BJ (cell line): ENCODE measurements at regions not wholly inside any gene's neighbourhood (a gene's known extent, or its start where the extent isn't known, plus 50 kb on each side); places are given as distances from the start of the nearest gene placed in this dataset.

Source experiments
- CTCF ChIA-PET: fragments of 350-600 bp; formaldehyde crosslinking; extraction: SDS; loops from one replicate; lab custom pipeline; 2021; ENCODE audit warnings: antibody characterized with exemption, inconsistent platforms; lab: Yijun Ruan, JAX
- POLR2A ChIA-PET: fragments of 300-600 bp; sonication (Branson Sonifier 250); formaldehyde crosslinking; extraction: SDS; loops from one replicate; lab custom pipeline; 2021; ENCODE audit warnings: antibody characterized with exemption; lab: Charles Lee
- DNase-seq: peaks from one replicate; pipeline ENCODE4 v3.0.0-alpha.2; 2011; ENCODE audit warnings: low read depth
- H3K27me3 ChIP-seq: 2 replicates; pipeline ENCODE4 v1.6.0; 2011; ENCODE audit warnings: low read length; ENCODE audit not compliant: control insufficient read depth, insufficient read depth
- H3K36me3 ChIP-seq: 2 replicates; pipeline ENCODE4 v1.5.1; 2011; ENCODE audit warnings: low read length; ENCODE audit not compliant: control insufficient read depth, insufficient read depth
- H3K4me3 ChIP-seq: 2 replicates; pipeline ENCODE4 v1.5.1; 2011; ENCODE audit warnings: low read depth, mild to moderate bottlenecking, control low read depth, low read length
- CTCF ChIP-seq: IDR thresholded peaks from 2 replicates; pipeline ENCODE4 v1.5.1; 2011; ENCODE audit warnings: low read depth, mild to moderate bottlenecking, control low read depth, inconsistent platforms, low read length, moderate library complexity; ENCODE audit not compliant: insufficient read depth

DNA sequence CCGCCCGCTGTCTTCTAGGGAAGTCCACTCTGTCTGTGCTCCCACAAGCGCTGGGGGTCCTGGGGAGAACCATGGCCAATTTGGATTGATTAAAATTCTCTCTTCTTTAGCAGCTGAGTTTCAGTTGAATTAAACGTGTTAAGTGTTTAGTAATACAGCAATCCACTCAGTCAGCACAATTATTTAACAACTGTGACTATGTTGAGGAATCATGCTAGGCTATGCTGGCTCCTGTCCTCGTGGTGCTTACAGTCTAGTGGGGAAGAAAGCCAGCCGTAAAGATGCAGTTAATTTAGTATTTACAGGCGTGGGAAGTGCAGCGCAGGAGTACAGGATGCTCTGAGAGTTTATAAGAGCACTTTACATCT, 88.9 kb upstream of the FOXP4 start:
- no peak overlapping the region for H3K4me3 ChIP-seq
- ChIA-PET CTCF (interaction anchor here (0.7 to 1.1 kb wide), 2 partner anchors 8 to 12 kb away, joined by 3 to 5 read pairs; no protein-coding TSS in a partner anchor), POLR2A (no interaction called here)
- no peak for TF ChIP-seq CTCF
- H3K36me3 ChIP-seq = no peaks in the 10 kb centered on the region
- no peak for DNase-seq
- peaks cover 17% of the 10 kb centered on the region for H3K27me3 ChIP-seq

DNA sequence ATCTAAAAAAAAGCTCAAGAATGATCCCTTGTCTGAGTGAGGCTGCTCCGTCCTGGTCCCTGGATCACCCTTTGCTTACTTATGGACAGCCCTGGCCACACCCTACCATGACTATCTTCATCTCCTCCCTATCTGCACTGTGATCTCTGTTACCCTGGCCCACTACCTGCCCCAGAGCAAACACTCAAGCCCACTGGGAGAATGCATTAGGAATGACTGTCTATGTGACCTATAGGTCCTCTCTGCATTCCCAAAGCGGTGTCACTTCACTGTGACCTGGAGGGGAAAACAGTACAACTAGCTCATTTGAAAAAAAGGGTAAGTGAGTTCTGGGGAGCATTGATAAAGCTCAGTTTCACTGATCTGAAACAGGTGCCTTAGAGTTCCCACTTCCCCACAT, 86.4 kb upstream of the FOXP4 start:
- no peak for TF ChIP-seq CTCF
- ChIA-PET POLR2A (no interaction called here), CTCF (interaction anchor here (1.0 to 6.5 kb wide), 4 partner anchors 10 to 135 kb away, joined by 3 to 50 read pairs (median 4); no protein-coding TSS in a partner anchor)
- DNase-seq = no peak
- Histone ChIP-seq H3K36me3 (no peaks in the 10 kb centered on the region), H3K27me3 (peaks cover 11% of the 10 kb centered on the region), H3K4me3 (no peak overlapping the region)

DNA sequence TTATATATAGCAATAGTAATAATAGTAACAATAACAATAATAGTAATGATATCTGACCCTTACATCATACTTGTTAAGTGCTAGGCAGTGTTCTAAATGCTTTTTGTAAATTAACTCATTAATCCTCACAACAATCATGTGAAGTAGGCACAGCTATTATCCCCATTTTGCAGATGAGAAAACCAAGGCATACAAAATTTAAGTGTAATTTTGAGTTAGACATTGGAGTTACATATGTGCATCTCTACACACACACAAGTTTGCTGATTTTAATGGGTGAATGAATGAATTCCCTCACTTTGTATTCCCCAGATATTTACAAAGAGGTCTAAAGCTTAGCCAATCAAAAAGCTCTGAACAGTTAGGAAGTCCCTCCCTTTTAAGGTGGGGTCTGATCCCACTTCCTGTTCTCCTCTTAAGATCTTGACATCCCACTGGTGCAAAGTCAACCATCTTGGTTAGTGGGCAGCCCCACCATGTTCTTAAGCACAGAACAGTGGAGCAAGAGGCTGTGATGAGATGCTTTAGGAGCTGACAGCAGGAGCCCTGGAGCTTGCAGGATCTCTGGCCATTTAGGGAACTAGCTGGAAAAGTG, 85.3 kb upstream of the FOXP4 start:
- CTCF ChIA-PET = interaction anchor here (0.9 to 6.5 kb wide), 9 partner anchors 8 to 223 kb away, joined by 3 to 50 read pairs (median 6); no protein-coding TSS in a partner anchor
- no peak for TF ChIP-seq CTCF
- DNase-seq = no peak
- peaks cover 4% of the 10 kb centered on the region for H3K27me3 ChIP-seq
- no peaks in the 10 kb centered on the region for H3K36me3 ChIP-seq
- no peak overlapping the region for H3K4me3 ChIP-seq
- POLR2A ChIA-PET = no interaction called here

DNA sequence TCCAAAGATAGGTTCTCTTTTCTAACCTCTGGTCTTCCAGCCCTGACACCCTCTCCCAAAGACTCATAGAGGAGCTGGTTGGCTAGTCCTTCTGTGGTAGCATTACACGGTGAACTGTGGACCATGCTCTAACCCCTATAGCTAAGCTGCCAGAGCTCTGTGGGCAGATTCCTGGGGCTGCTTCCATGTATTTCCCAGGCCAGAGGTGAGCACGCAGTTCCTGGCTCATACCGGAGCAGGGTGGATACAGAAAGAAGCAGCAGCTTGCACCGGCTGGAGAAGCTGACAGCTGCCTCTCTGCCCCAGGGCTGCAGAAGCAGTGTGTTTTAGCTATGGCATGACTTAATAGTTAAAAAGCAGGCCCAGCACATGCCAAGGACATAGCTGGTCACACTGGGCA, 84.1 kb upstream of the FOXP4 start:
- CTCF ChIA-PET = interaction anchor here (0.9 to 6.5 kb wide), 10 partner anchors 10 to 222 kb away, joined by 3 to 50 read pairs (median 4); no protein-coding TSS in a partner anchor

More for the DNA sequence above, 84.1 kb upstream of the FOXP4 start:
- peaks cover 2% of the 10 kb centered on the region for H3K27me3 ChIP-seq
- DNase-seq = no peak
- TF ChIP-seq CTCF = no peak
- POLR2A ChIA-PET = no interaction called here
- no peaks in the 10 kb centered on the region for H3K36me3 ChIP-seq
- no peak overlapping the region for H3K4me3 ChIP-seq
